Activated CD4-positive, alpha-beta memory T cell treated with anti-CD3 and anti-CD28 coated beads for 36 hours (primary cell): ENCODE measurements at regions not wholly inside any gene's neighbourhood (a gene's known extent, or its start where the extent isn't known, plus 50 kb on each side); places are given as distances from the start of the nearest gene placed in this dataset.
"Not testable (repeated sequence)": the region's sequence is repeated elsewhere in the genome, so short reads cannot be mapped to it uniquely, and the experiment has no call there.

Experiments used
- CTCF ChIA-PET: fragments of 350-600 bp; sonication (Branson Sonifier 250); formaldehyde crosslinking; loops from one replicate; lab custom pipeline; 2021; ENCODE audit warnings: antibody characterized with exemption, inconsistent platforms; lab: Charles Lee
- POLR2A ChIA-PET: fragments of 350-600 bp; sonication (Branson Sonifier 250); formaldehyde crosslinking; loops from one replicate; lab custom pipeline; 2021; ENCODE audit warnings: antibody characterized with exemption; lab: Charles Lee
- DNase-seq: peaks from one replicate; pipeline ENCODE4 v3.0.0-alpha.2; 2020
- H3K27ac Mint-ChIP-seq: one replicate; pipeline ENCODE4 v1.8.0; 2021; ENCODE audit warnings: mixed read lengths
- H3K27me3 Mint-ChIP-seq: one replicate; pipeline ENCODE4 v1.8.0; 2021; ENCODE audit warnings: mixed read lengths
- H3K36me3 Mint-ChIP-seq: one replicate; pipeline ENCODE4 v1.8.0; 2021; ENCODE audit warnings: mixed read lengths
- H3K4me1 Mint-ChIP-seq: one replicate; pipeline ENCODE4 v1.8.0; 2021; ENCODE audit warnings: low read depth, mixed read lengths
- H3K4me3 Mint-ChIP-seq: one replicate; pipeline ENCODE4 v1.8.0; 2021; ENCODE audit warnings: mild to moderate bottlenecking, mixed read lengths
- H3K9me3 Mint-ChIP-seq: one replicate; pipeline ENCODE4 v1.8.0; 2021; ENCODE audit warnings: mixed read lengths
- intact Hi-C: fragments of 100-400 bp; cut with micrococcal nuclease; formaldehyde crosslinking; loops from one replicate; pipeline ENCODE4 v1.15.1; 2023

DNA sequence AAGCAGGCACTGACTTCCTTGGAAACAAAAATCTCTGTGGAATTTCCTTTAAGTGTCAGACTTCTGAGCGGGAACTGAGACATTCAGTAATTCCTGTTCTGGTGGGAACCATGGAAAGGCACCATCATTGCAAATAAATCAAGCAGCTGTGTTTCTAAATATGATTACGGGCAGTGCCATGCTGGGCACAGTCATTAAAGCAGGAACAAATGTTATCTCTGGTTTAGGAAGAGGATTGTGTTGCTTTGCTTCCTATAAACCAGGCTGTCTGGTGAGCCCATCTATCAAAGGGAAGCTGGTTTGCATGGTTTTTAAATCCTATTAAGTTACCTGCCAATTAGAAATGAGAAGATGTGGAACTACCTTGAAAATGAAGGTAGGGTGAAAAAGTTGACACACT lies 86.7 kb downstream of the EBLN2 start:
- intact Hi-C loops = no loop called here
- no peaks in the 10 kb centered on the region for H3K9me3 Mint-ChIP-seq
- peaks cover 6% of the 10 kb centered on the region for H3K27me3 Mint-ChIP-seq
- POLR2A ChIA-PET = no interaction called here
- H3K4me3 Mint-ChIP-seq = no peak overlapping the region
- DNase-seq = no peak
- H3K4me1 Mint-ChIP-seq = no peaks in the 10 kb centered on the region
- CTCF ChIA-PET = no interaction called here
- no peak overlapping the region for H3K27ac Mint-ChIP-seq
- no peaks in the 10 kb centered on the region for H3K36me3 Mint-ChIP-seq

DNA sequence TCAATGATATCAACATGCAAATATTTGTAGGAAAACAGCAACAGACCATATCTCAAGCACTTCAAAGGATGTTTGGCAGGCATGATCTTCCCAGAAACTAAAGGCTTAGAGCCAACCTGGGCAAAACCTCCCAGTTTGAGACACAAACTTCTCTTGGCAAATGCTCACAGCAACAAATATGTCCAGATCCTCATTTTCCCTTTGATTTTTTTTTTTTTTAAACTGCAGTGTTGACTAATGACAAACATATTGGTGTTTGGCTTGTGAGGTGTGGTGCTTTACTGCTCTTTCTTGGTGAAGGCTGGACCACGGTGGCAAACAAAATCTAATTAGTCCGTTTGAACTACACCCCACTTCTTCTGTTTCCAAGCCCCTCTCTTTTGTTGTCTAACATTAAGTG lies 87.2 kb downstream of the EBLN2 start:
- H3K36me3 Mint-ChIP-seq = no peaks in the 10 kb centered on the region
- H3K27ac Mint-ChIP-seq = no peak overlapping the region
- no peak overlapping the region for H3K4me3 Mint-ChIP-seq
- no peaks in the 10 kb centered on the region for H3K9me3 Mint-ChIP-seq
- H3K4me1 Mint-ChIP-seq = no peaks in the 10 kb centered on the region
- no peak for DNase-seq
- intact Hi-C loops = no loop called here
- peaks cover 6% of the 10 kb centered on the region for H3K27me3 Mint-ChIP-seq
- CTCF ChIA-PET = no interaction called here
- POLR2A ChIA-PET = no interaction called here

GRCh38 chr3:73150369-73151130 lies 89.1 kb downstream of the EBLN2 start:
- Mint-ChIP-seq H3K4me1 (no peaks in the 10 kb centered on the region), H3K36me3 (no peaks in the 10 kb centered on the region), H3K4me3 (no peak overlapping the region), H3K27ac (no peak overlapping the region), H3K9me3 (no peaks in the 10 kb centered on the region), H3K27me3 (peaks cover 7% of the 10 kb centered on the region)
- ChIA-PET POLR2A (no interaction called here), CTCF (no interaction called here)
- DNase-seq = no peak
- intact Hi-C loops = no loop called here

- intact Hi-C loops, CTCF ChIA-PET, DNase-seq, POLR2A ChIA-PET, H3K4me1 Mint-ChIP-seq, H3K27me3 Mint-ChIP-seq, H3K36me3 Mint-ChIP-seq, H3K9me3 Mint-ChIP-seq, H3K4me3 Mint-ChIP-seq, H3K27ac Mint-ChIP-seq: not testable (repeated sequence)
Measured at GRCh38 chr3:73152571-73152970, 91.1 kb downstream of the EBLN2 start.

GRCh38 chr3:73153057-73153456 lies 91.6 kb downstream of the EBLN2 start:
- H3K36me3 Mint-ChIP-seq, H3K27me3 Mint-ChIP-seq, DNase-seq, H3K4me1 Mint-ChIP-seq, intact Hi-C loops, POLR2A ChIA-PET, H3K4me3 Mint-ChIP-seq, CTCF ChIA-PET, H3K27ac Mint-ChIP-seq, H3K9me3 Mint-ChIP-seq: not testable (repeated sequence)

DNA sequence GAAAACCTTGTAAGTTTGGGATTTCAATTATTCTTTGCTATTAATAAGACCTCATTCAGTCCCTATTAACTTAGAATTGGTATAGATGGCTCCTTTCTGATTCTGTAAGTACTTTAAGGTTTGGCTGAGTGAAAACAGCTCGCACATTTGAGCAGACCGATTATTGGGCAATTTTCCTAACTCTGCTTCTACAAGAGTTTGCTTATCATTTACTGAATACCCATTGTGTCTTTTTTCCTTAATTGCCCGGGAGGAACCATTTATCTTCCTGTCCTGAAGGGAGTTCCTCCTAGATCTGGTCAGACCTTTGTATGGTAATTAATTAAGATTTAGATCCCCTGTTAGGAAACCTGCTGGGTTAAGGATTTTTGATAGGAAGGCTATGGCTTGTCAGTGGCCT lies 92.8 kb downstream of the EBLN2 start:
- H3K36me3 Mint-ChIP-seq, H3K4me1 Mint-ChIP-seq, H3K4me3 Mint-ChIP-seq, CTCF ChIA-PET, intact Hi-C loops, H3K9me3 Mint-ChIP-seq, POLR2A ChIA-PET, DNase-seq, H3K27ac Mint-ChIP-seq, H3K27me3 Mint-ChIP-seq: not testable (repeated sequence)

- H3K4me1 Mint-ChIP-seq, intact Hi-C loops, H3K4me3 Mint-ChIP-seq, H3K36me3 Mint-ChIP-seq, POLR2A ChIA-PET, H3K27ac Mint-ChIP-seq, H3K9me3 Mint-ChIP-seq, DNase-seq, H3K27me3 Mint-ChIP-seq, CTCF ChIA-PET: not testable (repeated sequence)
Measured at GRCh38 chr3:73155441-73155840, 94.0 kb downstream of the EBLN2 start.

DNA sequence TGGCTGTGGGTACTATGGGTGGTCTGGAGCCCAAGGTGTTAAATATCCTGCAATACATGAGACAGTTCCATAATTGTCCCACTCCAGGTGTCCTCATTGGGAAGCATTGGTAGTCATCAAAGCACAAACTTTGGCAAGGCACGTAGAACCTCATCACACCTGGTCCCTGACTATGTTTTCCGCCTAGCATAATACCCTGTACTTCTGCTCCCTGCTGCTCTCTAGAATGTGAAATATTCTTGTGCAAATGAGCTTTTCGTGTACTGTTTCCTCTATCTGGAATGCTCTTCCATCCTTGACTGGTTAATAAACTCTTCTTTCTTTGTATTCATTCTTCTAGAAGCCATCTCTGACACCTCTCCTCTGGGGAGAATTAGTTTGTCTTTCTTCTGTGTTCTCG lies 103.2 kb downstream of the EBLN2 start:
- no peak for DNase-seq
- H3K9me3 Mint-ChIP-seq = no peaks in the 10 kb centered on the region
- ChIA-PET POLR2A (no interaction called here), CTCF (no interaction called here)
- intact Hi-C loops = no loop called here
- H3K27me3 Mint-ChIP-seq = peaks cover 2% of the 10 kb centered on the region
- no peaks in the 10 kb centered on the region for H3K36me3 Mint-ChIP-seq
- H3K4me1 Mint-ChIP-seq = no peaks in the 10 kb centered on the region
- no peak overlapping the region for H3K27ac Mint-ChIP-seq
- no peak overlapping the region for H3K4me3 Mint-ChIP-seq

- Mint-ChIP-seq H3K27me3 (no peaks in the 10 kb centered on the region), H3K36me3 (no peaks in the 10 kb centered on the region), H3K4me1 (no peaks in the 10 kb centered on the region), H3K4me3 (no peak overlapping the region), H3K27ac (no peak overlapping the region), H3K9me3 (no peaks in the 10 kb centered on the region)
- ChIA-PET CTCF (no interaction called here), POLR2A (no interaction called here)
- no peak for DNase-seq
- intact Hi-C loops = no loop called here
Measured at GRCh38 chr3:73175698-73176097, 114.2 kb downstream of the EBLN2 start.

DNA sequence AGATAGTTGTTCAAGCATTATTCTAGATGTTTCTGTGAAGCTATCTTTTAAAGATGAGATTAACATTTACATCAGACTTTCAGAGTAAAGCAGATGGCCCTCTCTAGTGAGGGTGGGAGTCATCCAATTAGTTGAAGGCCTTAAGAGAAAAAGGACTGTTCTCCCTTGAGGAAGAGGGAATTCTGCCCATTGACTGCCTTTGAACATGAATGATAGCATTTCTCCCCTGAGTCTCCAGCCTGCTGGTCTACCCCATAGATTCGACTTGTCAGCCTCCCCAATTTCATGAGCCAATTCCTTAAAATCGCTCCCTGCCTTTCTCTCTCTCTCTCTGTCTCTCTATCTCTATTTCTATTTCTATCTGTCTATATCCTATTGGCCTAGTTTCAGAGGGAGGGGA lies 115.5 kb downstream of the EBLN2 start:
- Mint-ChIP-seq H3K27ac (no peak overlapping the region), H3K4me1 (no peaks in the 10 kb centered on the region), H3K36me3 (no peaks in the 10 kb centered on the region), H3K27me3 (no peaks in the 10 kb centered on the region), H3K4me3 (no peak overlapping the region), H3K9me3 (no peaks in the 10 kb centered on the region)
- ChIA-PET CTCF (no interaction called here), POLR2A (no interaction called here)
- DNase-seq = no peak
- intact Hi-C loops = no loop called here

GRCh38 chr3:73177827-73178226 lies 116.4 kb downstream of the EBLN2 start:
- no peak for DNase-seq
- intact Hi-C loops = no loop called here
- Mint-ChIP-seq H3K9me3 (no peaks in the 10 kb centered on the region), H3K36me3 (no peaks in the 10 kb centered on the region), H3K27ac (no peak overlapping the region), H3K27me3 (no peaks in the 10 kb centered on the region), H3K4me1 (no peaks in the 10 kb centered on the region), H3K4me3 (no peak overlapping the region)
- POLR2A ChIA-PET = no interaction called here
- CTCF ChIA-PET = no interaction called here

GRCh38 chr3:73179601-73180000 lies 118.1 kb downstream of the EBLN2 start:
- no peak overlapping the region for H3K27ac Mint-ChIP-seq
- ChIA-PET CTCF (no interaction called here), POLR2A (no interaction called here)
- H3K4me1 Mint-ChIP-seq = no peaks in the 10 kb centered on the region
- H3K36me3 Mint-ChIP-seq = no peaks in the 10 kb centered on the region
- H3K27me3 Mint-ChIP-seq = no peaks in the 10 kb centered on the region
- intact Hi-C loops = no loop called here
- no peaks in the 10 kb centered on the region for H3K9me3 Mint-ChIP-seq
- DNase-seq = no peak
- H3K4me3 Mint-ChIP-seq = no peak overlapping the region

DNA sequence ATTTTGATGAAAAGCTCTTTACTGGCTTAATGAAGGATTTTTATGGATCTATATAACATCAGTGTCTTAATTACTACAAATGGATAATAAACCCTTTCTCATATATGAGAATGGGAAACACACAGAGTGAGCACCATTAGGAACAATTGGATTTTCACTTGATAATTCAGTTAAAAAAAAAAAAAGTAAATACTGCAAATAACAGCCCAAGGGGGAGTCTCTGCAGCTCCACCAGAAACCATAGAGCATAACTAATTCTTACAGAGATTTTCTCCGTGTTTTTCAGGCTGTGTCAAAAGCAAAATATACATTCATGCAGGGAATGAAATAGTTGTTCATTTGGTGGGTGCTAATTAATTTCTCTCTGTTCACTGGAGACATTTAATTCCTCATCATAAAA lies 125.3 kb downstream of the EBLN2 start:
- Mint-ChIP-seq H3K4me3 (no peak overlapping the region), H3K27ac (no peak overlapping the region), H3K4me1 (no peaks in the 10 kb centered on the region), H3K9me3 (no peaks in the 10 kb centered on the region), H3K27me3 (peaks cover 3% of the 10 kb centered on the region), H3K36me3 (no peaks in the 10 kb centered on the region)
- ChIA-PET POLR2A (no interaction called here), CTCF (no interaction called here)
- intact Hi-C loops = no loop called here
- no peak for DNase-seq
